HG02610 (cell line): ENCODE measurements at regions not wholly inside any gene's neighbourhood (a gene's known extent, or its start where the extent isn't known, plus 50 kb on each side); places are given as distances from the start of the nearest gene placed in this dataset.
"Not testable (repeated sequence)": the region's sequence is repeated elsewhere in the genome, so short reads cannot be mapped to it uniquely, and the experiment has no call there.

Experiments used
- ATAC-seq: cut with Tn5 transposase; IDR thresholded peaks from one replicate; pipeline ENCODE4 v1.9.1; 2021; ENCODE audit warnings: mild to moderate bottlenecking, moderate library complexity; ENCODE audit not compliant: unreplicated experiment

- ATAC-seq = no peak
Measured at GRCh38 chr3:144499001-144499930, 527.6 kb downstream of the DIPK2A start.

GRCh38 chr3:144501467-144501866, 529.8 kb downstream of the DIPK2A start:
- no peak for ATAC-seq

DNA sequence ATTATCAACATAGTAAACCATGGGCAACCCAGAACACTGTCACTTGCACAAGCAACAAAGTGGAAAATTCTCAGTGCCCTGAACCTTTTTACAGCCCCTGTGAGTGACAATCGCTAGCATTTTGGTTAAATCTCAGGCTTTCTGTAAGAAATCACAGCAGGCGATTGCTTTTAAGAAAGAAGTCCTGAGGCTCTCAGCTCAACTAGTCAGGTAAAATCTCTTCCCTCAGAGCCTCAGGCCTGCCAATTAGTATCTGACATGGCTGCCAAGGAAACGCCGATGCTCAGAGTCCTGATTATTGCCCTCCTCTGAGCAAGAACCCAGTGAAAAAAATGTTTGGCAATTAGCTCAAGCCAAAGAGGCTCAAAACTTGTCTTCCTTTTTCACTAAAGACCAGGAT, 530.8 kb downstream of the DIPK2A start:
- no peak for ATAC-seq

DNA sequence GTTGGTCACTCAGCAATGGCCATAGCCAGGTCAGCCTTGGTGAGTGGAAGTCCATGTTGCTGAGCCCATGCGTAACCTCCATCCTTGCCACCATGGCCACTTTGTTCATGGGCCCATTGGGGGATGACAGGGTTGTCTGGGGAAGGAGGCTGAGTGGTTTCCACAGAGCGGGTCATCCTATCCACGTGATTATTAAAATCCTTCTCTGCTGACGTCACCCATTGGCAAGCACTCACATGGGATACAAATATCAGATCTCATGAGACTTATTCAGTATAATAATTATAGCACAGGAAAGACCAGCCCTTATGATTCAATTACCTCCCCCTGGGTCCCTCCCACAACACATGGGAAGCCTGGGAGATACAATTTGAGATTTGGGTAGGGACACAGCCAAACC, 534.8 kb downstream of the DIPK2A start:
- not testable (repeated sequence) for ATAC-seq

- no peak for ATAC-seq
Measured at GRCh38 chr3:144511346-144511745, 539.7 kb downstream of the DIPK2A start.

DNA sequence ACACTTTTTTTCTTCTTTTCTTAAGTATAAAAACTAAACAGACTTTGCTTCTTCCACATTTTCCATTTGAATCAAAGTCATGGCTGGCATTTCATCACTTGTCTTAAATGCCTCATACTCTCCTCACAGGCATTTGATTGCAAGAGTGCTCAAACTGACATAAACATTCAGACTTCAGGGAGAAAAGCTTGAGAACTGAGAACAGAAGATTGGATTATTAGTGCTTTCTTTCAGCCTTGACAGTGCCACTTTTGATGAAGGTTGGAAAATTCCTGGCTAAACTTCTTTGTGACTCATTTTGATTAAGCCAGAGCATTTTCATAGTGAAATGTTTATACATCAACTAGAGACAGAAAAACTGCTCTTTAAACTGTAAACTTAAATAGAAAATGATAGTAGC, 544.4 kb downstream of the DIPK2A start:
- ATAC-seq = no peak

- no peak for ATAC-seq
Measured at GRCh38 chr3:144516589-144516988, 545.0 kb downstream of the DIPK2A start.

GRCh38 chr3:144521131-144521530, 549.5 kb downstream of the DIPK2A start:
- ATAC-seq = no peak

DNA sequence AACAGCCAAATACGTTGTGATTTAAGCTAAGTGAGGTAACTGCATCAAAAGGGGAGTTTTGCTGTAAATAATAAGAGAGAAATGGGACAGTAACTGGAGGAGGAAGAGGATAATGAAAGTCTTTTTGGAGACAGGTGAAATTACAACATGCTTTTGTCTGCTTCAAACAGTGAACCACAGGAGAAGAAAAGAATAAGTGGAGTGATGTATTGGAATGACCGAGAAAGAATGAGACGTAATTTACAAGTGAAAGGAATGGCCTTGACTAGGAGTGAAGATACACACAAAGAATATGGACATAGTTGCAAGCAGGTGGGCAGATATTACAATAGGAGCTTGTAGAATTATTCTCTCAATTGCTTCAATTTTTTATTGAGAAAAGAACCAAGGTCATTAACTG, 550.8 kb downstream of the DIPK2A start:
- no peak for ATAC-seq

GRCh38 chr3:144523396-144523795, 551.8 kb downstream of the DIPK2A start:
- no peak for ATAC-seq

- no peak for ATAC-seq
Measured at GRCh38 chr3:144524531-144524930, 552.9 kb downstream of the DIPK2A start.

DNA sequence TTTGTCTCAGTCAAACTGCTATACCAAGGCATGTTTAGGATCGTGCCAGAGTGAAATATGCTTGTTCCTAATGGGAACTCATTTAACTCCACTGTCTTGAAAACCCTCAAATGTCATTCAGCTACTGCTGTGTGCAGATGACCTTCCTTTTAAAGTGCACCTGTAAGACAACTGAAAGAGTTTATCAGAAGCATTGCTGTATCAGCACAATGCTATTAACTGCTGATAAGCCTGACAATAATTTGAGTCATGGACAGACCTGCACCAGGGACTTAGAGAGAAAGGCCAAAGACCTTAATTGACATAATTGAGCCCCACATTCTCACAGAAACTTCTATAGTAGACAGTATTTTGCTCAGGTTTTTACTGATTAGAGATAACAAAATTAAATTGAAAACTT, 557.9 kb downstream of the DIPK2A start:
- no peak for ATAC-seq

GRCh38 chr3:144544871-144545270, 573.2 kb downstream of the DIPK2A start:
- ATAC-seq = no peak

- ATAC-seq = no peak
Measured at GRCh38 chr3:144546539-144546938, 574.9 kb downstream of the DIPK2A start.

DNA sequence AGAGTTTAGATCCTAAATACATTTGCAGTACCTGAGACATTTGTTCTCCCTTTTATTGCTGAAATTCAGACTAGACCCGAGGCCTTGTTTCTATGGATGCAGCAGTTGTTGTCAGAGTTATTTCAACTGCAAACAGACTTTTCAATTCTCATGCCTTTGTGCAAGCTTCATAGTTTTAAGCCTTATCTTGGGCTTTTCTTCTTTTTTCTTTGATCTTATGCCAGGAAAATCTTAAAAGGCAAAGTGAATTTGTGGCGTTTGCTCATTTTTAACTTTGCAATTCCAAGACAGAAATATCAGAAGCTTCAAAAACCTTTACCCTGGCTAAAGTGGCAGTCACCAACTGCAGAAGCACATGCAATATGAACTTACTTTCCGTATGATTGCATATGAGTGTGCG, 576.7 kb downstream of the DIPK2A start:
- no peak for ATAC-seq

DNA sequence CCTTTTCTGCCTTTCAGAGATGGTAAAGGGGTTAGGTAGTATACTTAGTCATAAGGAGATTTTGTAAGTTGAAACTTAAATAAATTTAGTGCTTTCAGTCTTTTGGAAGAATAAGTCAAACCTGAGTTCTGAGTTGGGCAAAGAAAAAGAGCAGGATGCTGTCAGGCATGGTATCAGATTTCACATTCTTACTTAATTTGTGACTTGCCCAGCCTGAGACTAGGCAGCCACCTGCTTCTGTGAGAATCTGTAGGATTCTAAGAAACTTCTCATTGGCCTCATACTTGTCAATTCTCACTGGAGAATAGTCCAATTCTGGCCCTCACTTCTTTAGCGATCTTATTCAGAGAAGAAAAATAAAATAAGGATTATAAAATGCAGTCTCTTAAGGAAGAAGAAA, 577.5 kb downstream of the DIPK2A start:
- no peak for ATAC-seq

GRCh38 chr3:144552346-144553057, 580.9 kb downstream of the DIPK2A start:
- ATAC-seq = no peak

GRCh38 chr3:144553301-144553700, 581.7 kb downstream of the DIPK2A start:
- no peak for ATAC-seq

DNA sequence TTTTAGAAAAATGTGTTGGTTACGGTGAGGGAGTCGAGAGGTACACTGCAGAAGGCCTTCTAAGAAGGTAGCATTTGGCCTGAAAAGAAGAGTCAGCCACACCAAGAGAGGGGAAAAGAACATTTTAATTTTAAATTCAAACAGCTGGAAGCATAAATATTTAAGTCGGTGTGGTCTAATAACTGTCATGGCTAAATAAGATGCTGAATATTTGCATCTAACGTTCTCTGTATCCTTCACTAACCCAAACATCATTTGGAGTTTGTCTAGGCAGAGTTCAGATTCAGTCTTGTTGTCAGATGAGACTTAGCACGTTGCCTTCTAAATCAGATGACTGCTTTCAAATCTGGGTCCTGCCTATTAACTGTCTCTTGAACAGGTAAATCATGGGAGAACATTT, 583.3 kb downstream of the DIPK2A start:
- ATAC-seq = no peak

DNA sequence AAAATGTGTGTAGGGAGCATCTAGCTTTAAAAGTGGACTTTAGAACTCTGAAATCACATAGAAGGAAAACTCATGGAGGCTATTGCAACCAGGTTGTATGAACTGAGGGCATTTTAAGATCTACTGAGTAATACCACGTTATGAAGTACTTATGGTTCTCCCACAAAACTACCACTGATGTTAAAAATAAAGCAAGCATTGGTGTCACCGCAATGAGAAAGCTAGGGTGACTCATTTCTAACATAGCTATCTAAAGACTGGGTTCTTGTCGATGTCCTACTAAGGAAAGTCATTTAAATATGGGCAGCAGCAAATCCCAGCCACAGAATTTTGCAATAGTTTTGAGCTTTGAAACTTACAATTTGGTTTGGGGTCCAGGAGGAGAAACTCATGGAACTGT, 584.8 kb downstream of the DIPK2A start:
- ATAC-seq = peak; percentile 99

GRCh38 chr3:144557515-144557914, 585.9 kb downstream of the DIPK2A start:
- no peak for ATAC-seq

DNA sequence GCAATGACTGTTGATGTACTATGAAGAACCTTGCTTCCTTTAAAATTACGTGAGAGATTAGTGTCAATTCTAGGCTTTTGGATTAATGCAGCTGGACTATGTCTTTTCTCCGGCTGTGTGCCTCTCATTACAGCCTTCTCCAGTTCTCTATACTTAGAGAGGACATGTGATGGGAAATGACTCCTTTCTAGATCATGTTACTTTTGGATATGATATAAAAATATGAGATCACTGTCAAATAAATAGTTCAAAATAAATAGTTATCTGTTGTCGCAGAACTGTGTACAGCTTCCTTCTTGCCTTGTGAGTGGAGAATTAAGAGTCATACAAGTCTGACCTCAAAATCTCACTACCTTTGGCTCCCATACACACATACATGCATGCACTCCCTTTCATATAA, 592.4 kb downstream of the DIPK2A start:
- no peak for ATAC-seq
